ENCODE measurements at regions not wholly inside any gene's neighbourhood (a gene's known extent, or its start where the extent isn't known, plus 50 kb on each side); places are given as distances from the start of the nearest gene placed in this dataset.

DNA sequence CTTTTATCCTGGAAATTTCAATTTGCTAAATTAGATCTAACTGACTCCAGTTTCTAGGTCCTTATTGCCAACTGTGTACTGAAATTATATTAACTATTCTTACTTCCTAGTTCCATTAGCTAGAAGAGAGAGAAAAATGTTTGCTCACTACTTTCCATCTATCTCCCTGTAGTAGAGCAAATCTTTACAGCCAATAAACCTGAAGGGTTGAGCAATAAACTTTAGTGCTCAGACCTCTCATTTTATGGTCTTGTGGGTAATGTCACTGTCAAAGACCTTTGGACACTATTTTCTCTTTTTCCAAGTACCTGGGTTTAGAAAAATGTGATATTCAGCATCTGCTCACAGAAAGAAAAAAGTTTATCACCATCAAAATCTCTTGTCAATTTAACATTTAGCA lies 237.5 kb upstream of the GEMIN8 start:
- Histone ChIP-seq H3K4me1 (no peaks in the 10 kb centered on the region), H3K27me3 (no peaks in the 10 kb centered on the region), H3K9me3 (no peaks in the 10 kb centered on the region), H3K4me3 (replicated peaks in 1 of 3) (no peak overlapping the region), H3K36me3 (no peaks in the 10 kb centered on the region), H3K27ac (no peak overlapping the region)
- TF ChIP-seq, protein P1, sequence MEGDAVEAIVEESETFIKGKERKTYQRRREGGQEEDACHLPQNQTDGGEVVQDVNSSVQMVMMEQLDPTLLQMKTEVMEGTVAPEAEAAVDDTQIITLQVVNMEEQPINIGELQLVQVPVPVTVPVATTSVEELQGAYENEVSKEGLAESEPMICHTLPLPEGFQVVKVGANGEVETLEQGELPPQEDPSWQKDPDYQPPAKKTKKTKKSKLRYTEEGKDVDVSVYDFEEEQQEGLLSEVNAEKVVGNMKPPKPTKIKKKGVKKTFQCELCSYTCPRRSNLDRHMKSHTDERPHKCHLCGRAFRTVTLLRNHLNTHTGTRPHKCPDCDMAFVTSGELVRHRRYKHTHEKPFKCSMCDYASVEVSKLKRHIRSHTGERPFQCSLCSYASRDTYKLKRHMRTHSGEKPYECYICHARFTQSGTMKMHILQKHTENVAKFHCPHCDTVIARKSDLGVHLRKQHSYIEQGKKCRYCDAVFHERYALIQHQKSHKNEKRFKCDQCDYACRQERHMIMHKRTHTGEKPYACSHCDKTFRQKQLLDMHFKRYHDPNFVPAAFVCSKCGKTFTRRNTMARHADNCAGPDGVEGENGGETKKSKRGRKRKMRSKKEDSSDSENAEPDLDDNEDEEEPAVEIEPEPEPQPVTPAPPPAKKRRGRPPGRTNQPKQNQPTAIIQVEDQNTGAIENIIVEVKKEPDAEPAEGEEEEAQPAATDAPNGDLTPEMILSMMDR (IDR thresholded peaks at IDR 0.05): no peak
- TF ChIP-seq POLR2A (IDR thresholded peaks at IDR 0.05): no peak
- intact Hi-C loops (cut with DNase I): no loop called here
- no peak for DNase-seq

DNA sequence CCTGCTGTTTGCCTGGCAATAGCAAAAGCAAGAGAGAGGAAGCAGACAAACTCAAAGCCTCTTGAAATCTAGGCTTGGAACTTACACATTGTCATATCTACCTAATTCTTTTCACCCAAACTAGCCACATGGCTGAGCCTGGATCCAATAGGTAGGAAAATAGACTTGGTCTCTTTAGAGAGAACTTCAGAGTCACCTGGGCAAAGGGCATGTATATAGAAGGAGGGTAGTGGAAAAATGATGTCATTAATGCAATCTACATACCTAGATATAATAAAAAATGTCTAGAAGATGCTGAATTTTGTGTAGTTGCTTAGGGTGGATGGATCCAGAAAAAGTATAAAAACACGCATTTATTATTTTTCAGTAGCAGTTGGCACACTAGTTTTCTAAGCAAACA lies 237.0 kb upstream of the GEMIN8 start:
- no peaks in the 10 kb centered on the region for H3K27me3 ChIP-seq
- H3K4me3 ChIP-seq (replicated peaks in 1 of 3): no peak overlapping the region
- H3K36me3 ChIP-seq: no peaks in the 10 kb centered on the region
- intact Hi-C loops (cut with DNase I): no loop called here
- no peak overlapping the region for H3K27ac ChIP-seq
- no peaks in the 10 kb centered on the region for H3K9me3 ChIP-seq
- 76 to 90% methylated on average over 1 of the region's 1 CpG for WGBS, 2 donors
- no peak for DNase-seq
- TF ChIP-seq, protein P1 (IDR thresholded peaks at IDR 0.05): no peak
- TF ChIP-seq POLR2A (IDR thresholded peaks at IDR 0.05): no peak
- H3K4me1 ChIP-seq: no peaks in the 10 kb centered on the region

DNA sequence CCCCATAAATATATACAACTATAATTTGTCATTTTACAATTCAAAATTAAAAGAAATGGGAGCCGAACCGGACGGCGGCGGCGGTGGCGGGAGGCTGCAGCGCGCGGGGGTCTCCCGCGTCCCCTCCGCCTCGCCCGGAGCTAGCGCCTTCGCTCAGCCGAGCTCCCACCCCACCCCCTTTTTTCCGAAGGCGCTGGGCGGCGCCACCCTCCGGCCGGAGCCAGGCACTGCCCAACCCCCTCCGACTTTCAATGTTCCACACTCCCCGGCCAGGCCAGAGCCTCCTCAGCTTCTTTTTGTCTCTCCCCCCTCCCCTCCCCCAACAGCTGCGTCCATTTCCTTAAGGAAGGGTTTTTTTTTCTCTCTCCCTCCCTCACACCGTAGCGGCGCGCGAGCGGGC lies 214.1 kb upstream of the GEMIN8 start:
- no peaks in the 10 kb centered on the region for H3K27me3 ChIP-seq
- intact Hi-C loops (cut with DNase I): no loop called here

DNA sequence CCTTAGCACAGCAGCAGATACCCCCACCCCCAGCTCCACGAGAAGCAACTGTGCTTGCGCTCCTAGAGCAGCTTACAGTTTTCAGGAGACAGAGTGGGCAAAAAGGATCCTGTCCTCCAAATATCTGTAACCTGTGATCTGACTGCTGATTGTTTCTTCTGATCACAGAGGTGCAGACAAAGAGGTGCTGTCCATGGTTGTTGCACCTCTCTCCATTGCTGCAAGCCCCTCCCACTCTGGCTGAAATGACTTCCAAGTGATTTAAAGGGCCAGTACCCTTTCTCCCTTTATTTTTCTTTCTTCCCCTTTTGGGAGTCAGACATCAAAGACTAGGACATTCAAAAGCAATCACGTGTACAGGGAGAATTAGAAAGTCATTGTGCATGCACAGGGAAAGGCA lies 205.3 kb upstream of the GEMIN8 start:
- DNase-seq: no peak
- Histone ChIP-seq H3K4me3 (replicated peaks in 1 of 3) (no peak overlapping the region), H3K4me1 (no peaks in the 10 kb centered on the region), H3K36me3 (no peaks in the 10 kb centered on the region), H3K9me3 (no peaks in the 10 kb centered on the region), H3K27me3 (no peaks in the 10 kb centered on the region), H3K27ac (no peak overlapping the region)
- no peak for TF ChIP-seq POLR2A (IDR thresholded peaks at IDR 0.05)
- TF ChIP-seq, protein P1 (IDR thresholded peaks at IDR 0.05): no peak
- intact Hi-C loops (cut with DNase I): no loop called here
- WGBS, 2 donors: 48 to 54% methylated on average over 3 of the region's 3 CpGs

More for the DNA sequence above, 214.1 kb upstream of the GEMIN8 start:
- H3K9me3 ChIP-seq: no peaks in the 10 kb centered on the region
- DNase-seq: no peak
- WGBS, 2 donors: 38 to 65% methylated on average over 23 to 28 of the region's 33 CpGs
- no peak overlapping the region for H3K27ac ChIP-seq
- H3K4me3 ChIP-seq (replicated peaks in 1 of 3): no peak overlapping the region
- H3K4me1 ChIP-seq: no peaks in the 10 kb centered on the region
- no peaks in the 10 kb centered on the region for H3K36me3 ChIP-seq
- TF ChIP-seq, protein P1 (IDR thresholded peaks at IDR 0.05): no peak
- TF ChIP-seq POLR2A (IDR thresholded peaks at IDR 0.05): no peak

DNA sequence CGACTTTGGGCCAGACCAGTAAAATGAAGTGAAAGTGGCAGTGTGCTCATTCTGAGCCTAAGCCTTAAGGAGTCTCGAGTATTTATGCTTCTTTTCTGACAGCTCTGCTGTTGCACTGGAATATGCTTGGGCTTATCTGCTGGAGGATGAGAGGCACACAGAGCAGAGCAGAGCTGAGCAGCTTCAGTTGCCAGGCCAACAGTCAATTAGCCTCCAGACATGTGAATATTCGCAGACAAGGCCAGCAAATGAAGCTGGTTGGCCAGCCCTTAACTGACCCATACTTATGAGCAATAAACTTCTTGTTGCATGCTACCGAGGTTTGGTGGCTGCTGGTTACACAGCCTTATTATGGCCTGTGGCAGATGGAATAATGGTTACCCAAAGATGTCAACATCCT lies 203.0 kb upstream of the GEMIN8 start:
- no peaks in the 10 kb centered on the region for H3K4me1 ChIP-seq
- no peak for DNase-seq
- intact Hi-C loops (cut with DNase I): no loop called here

More for the DNA sequence above, 203.0 kb upstream of the GEMIN8 start:
- Histone ChIP-seq H3K27me3 (no peaks in the 10 kb centered on the region), H3K9me3 (no peaks in the 10 kb centered on the region), H3K4me3 (replicated peaks in 1 of 3) (no peak overlapping the region), H3K27ac (no peak overlapping the region), H3K36me3 (no peaks in the 10 kb centered on the region)
- 73 to 95% methylated on average over 3 to 4 of the region's 4 CpGs for WGBS, 2 donors
- no peak for TF ChIP-seq POLR2A (IDR thresholded peaks at IDR 0.05)
- TF ChIP-seq, protein P1 (IDR thresholded peaks at IDR 0.05): no peak
